GM12891 (cell line): ENCODE measurements at regions not wholly inside any gene's neighbourhood (a gene's known extent, or its start where the extent isn't known, plus 50 kb on each side); places are given as distances from the start of the nearest gene placed in this dataset.

Experiments used
- POLR2A ChIP-seq: IDR thresholded peaks from 2 replicates; pipeline ENCODE4 v1.6.1; 2011; ENCODE audit warnings: low read depth, low read length, control low read depth
- POLR2AphosphoS5 ChIP-seq: IDR thresholded peaks from 2 replicates; pipeline ENCODE4 v1.6.1; 2011; ENCODE audit warnings: low read depth, low read length, control low read depth

GRCh38 chr16:5681966-5682365 is 584.4 kb upstream of the EEF2KMT start:
- no peak for TF ChIP-seq POLR2A
- no peak for TF ChIP-seq POLR2AphosphoS5
